Activated CD8-positive, alpha-beta T cell treated with anti-CD3 and anti-CD28 coated beads for 36 hours (primary cell): ENCODE measurements at regions not wholly inside any gene's neighbourhood (a gene's known extent, or its start where the extent isn't known, plus 50 kb on each side); places are given as distances from the start of the nearest gene placed in this dataset.
A peak's percentile ranks its signal among the peaks of the same experiment; 100 is the strongest.

ENCODE experiments used
- ATAC-seq: fragments of 200-7000 bp; cut with Tn5 transposase; one replicate; pipeline ENCODE4 v1.10.0; 2021; ENCODE audit warnings: mild to moderate bottlenecking, moderate library complexity
- CTCF ChIA-PET: fragments of 350-600 bp; sonication (Branson Sonifier 250); formaldehyde crosslinking; loops from one replicate; lab custom pipeline; 2021; ENCODE audit warnings: antibody characterized with exemption; lab: Charles Lee
- POLR2A ChIA-PET: fragments of 350-600 bp; sonication (Branson Sonifier 250); formaldehyde crosslinking; loops from one replicate; lab custom pipeline; 2021; ENCODE audit warnings: antibody characterized with exemption; lab: Charles Lee
- DNase-seq: peaks from one replicate; pipeline ENCODE4 v3.0.0-alpha.2; 2020
- H3K27ac Mint-ChIP-seq: one replicate; pipeline ENCODE4 v1.8.0; 2021; ENCODE audit warnings: mild to moderate bottlenecking, mixed read lengths
- H3K27me3 Mint-ChIP-seq: one replicate; pipeline ENCODE4 v1.8.0; 2021; ENCODE audit warnings: mixed read lengths
- H3K36me3 Mint-ChIP-seq: one replicate; pipeline ENCODE4 v1.8.0; 2021; ENCODE audit warnings: low read depth, mixed read lengths
- H3K4me1 Mint-ChIP-seq: one replicate; pipeline ENCODE4 v1.8.0; 2021; ENCODE audit warnings: low read depth, mixed read lengths
- H3K4me3 Mint-ChIP-seq: one replicate; pipeline ENCODE4 v1.8.0; 2021; ENCODE audit warnings: mild to moderate bottlenecking, moderate library complexity, mixed read lengths
- H3K9me3 Mint-ChIP-seq: one replicate; pipeline ENCODE4 v1.8.0; 2021; ENCODE audit warnings: mixed read lengths
- intact Hi-C: fragments of 100-400 bp; cut with micrococcal nuclease; formaldehyde crosslinking; loops from one replicate; pipeline ENCODE4 v1.10.0; 2022
- TF ChIP-seq, protein P1 (sequence below): fragments of 200-600 bp; IDR thresholded peaks from one replicate; pipeline ENCODE4 v1.8.0; 2022; ENCODE audit warnings: antibody characterized with exemption, mild to moderate bottlenecking

DNA sequence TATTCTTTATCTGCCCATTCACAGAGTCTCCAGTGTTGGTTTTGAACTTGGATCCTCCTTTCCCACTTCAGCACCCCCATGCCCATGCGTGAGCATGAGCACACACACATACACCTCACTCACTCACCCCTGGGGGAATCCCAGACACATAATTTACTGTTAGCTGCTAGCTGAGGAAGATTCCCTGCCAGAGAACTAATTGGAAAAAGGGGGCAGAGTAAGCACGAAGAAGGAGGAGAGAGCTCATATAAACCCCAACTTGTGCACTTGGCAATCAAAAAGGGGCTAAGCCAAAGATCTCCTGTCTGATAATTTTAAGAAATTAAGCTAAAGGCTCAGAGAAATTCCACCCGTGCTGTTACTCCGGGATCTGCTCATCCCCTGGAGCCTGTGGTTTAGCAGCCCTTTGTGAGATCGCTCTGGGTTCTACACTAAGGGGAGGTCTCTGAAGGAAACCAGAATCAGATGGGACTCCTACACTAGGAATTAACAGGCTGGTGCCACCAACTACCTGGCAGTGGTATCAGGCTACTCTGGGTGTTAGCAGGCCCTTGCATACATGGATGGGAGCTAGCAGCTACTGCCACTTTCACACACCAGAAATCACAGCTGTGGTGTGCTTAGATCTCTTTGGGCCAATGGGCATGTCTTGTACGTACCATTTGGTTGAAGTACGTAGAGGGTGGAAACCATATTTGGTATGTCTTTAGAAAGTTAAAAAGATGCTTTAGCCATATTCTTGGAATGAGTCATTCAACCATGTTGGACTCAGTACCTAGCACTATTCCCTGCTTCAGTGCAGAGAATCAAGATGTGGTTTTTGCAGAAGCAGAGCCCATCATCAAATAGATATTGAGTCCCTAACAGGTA is 95.6 kb upstream of the SLC14A2 start:
- Mint-ChIP-seq H3K36me3 (no peaks in the 10 kb centered on the region), H3K4me3 (no peak overlapping the region), H3K27me3 (peaks cover 3% of the 10 kb centered on the region), H3K4me1 (no peaks in the 10 kb centered on the region), H3K27ac (no peak overlapping the region), H3K9me3 (no peaks in the 10 kb centered on the region)
- TF ChIP-seq, protein P1, sequence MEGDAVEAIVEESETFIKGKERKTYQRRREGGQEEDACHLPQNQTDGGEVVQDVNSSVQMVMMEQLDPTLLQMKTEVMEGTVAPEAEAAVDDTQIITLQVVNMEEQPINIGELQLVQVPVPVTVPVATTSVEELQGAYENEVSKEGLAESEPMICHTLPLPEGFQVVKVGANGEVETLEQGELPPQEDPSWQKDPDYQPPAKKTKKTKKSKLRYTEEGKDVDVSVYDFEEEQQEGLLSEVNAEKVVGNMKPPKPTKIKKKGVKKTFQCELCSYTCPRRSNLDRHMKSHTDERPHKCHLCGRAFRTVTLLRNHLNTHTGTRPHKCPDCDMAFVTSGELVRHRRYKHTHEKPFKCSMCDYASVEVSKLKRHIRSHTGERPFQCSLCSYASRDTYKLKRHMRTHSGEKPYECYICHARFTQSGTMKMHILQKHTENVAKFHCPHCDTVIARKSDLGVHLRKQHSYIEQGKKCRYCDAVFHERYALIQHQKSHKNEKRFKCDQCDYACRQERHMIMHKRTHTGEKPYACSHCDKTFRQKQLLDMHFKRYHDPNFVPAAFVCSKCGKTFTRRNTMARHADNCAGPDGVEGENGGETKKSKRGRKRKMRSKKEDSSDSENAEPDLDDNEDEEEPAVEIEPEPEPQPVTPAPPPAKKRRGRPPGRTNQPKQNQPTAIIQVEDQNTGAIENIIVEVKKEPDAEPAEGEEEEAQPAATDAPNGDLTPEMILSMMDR: no peak
- CTCF ChIA-PET: no interaction called here
- ATAC-seq (no peak), DNase-seq (no peak)
- intact Hi-C loops: no loop called here
- POLR2A ChIA-PET: no interaction called here

DNA sequence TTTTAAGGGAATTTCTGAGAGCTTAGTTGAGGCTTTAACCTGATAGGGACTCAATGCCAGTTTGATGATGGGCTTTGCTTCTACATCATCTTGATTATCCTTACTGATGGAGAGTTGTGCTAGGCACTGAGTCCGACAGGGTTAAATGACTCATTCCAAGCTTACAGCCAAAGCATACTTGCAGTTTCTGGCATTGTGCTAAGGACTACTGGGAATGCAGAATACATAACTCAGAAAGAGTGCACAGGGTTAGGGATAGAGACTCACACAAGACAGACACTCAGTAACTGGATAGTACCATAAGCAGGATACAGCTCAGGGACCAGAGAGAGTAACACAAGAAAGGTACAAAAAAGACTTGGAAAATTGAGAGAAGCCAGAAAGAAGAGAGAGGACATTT is 94.1 kb upstream of the SLC14A2 start:
- TF ChIP-seq, protein P1: no peak
- DNase-seq (no peak), ATAC-seq (no peak)
- CTCF ChIA-PET: no interaction called here
- peaks cover 3% of the 10 kb centered on the region for H3K27me3 Mint-ChIP-seq
- intact Hi-C loops: no loop called here
- H3K4me1 Mint-ChIP-seq: no peaks in the 10 kb centered on the region
- POLR2A ChIA-PET: no interaction called here
- H3K36me3 Mint-ChIP-seq: no peaks in the 10 kb centered on the region
- no peak overlapping the region for H3K27ac Mint-ChIP-seq
- no peak overlapping the region for H3K4me3 Mint-ChIP-seq
- H3K9me3 Mint-ChIP-seq: no peaks in the 10 kb centered on the region

DNA sequence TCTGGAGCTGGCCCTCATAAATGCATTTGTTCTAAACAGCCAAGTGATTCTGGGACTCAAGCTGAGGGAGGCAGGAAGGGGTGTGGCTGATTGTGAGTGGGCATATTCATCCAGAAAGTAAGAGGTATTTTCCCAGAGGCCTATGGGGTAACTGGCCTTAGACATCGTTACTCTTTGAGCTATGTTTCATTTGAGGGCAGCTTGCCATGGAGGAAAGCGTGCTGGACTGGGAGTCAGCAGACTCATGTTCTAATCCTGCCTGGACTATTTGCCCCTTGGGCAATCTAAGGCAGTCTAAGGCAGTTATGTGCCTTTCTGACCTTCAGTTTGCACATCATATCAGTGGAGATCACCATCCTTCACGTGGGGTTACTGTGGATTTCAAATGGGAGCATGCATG is 93.5 kb upstream of the SLC14A2 start:
- intact Hi-C loops: no loop called here
- no peaks in the 10 kb centered on the region for H3K9me3 Mint-ChIP-seq
- CTCF ChIA-PET: interaction anchor here (0.7 kb wide), 1 partner anchor 81 kb away, joined by 3 read pairs; no protein-coding TSS in a partner anchor
- POLR2A ChIA-PET: no interaction called here
- H3K27ac Mint-ChIP-seq: no peak overlapping the region
- H3K4me3 Mint-ChIP-seq: no peak overlapping the region
- peaks cover 3% of the 10 kb centered on the region for H3K27me3 Mint-ChIP-seq
- DNase-seq (peak; percentile 12), ATAC-seq (no peak)
- no peaks in the 10 kb centered on the region for H3K36me3 Mint-ChIP-seq
- TF ChIP-seq, protein P1: no peak
- no peaks in the 10 kb centered on the region for H3K4me1 Mint-ChIP-seq

DNA sequence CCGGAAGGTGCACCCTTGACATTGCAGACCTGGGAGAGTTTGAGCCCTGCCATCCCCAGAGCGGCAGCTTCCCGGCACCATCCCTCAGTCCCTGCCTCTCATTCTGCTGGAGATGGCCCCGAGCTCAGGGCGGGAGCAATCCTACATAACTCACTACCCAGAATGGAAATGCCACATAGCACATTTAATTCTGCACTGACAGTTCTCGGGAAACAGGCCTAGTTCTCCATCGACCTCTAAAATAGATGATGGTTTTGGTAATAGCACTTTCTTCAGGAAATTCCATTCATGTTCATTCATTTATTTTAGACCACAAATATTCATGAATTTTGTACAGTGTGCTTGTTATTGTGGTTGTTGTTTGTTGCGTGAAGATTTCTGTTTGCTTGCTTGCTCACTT is 92.9 kb upstream of the SLC14A2 start:
- no peaks in the 10 kb centered on the region for H3K9me3 Mint-ChIP-seq
- TF ChIP-seq, protein P1: no peak

DNA sequence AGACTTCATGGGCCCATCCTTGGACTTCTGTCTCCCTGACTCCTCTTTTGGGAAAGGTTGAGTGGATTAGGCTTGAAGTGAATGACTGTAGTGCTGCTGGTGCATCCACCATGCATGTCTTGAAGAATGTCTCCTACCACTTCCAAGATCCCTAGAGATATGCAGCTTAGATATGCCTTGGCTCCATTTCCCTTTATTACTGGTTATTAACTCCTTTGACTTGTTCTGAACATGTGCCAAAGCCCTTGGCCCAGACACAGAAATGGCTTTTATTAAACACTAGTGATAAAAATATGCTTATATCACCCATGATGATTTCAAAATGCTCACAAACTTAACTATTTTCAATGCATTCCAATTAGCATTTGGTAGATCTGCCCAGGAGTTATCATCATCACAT is 90.0 kb upstream of the SLC14A2 start:
- Mint-ChIP-seq H3K4me3 (no peak overlapping the region), H3K27ac (no peak overlapping the region), H3K27me3 (peaks cover 3% of the 10 kb centered on the region), H3K4me1 (no peaks in the 10 kb centered on the region), H3K9me3 (no peaks in the 10 kb centered on the region), H3K36me3 (no peaks in the 10 kb centered on the region)
- ATAC-seq (no peak), DNase-seq (no peak)
- intact Hi-C loops: no loop called here
- TF ChIP-seq, protein P1: no peak
- CTCF ChIA-PET: no interaction called here
- POLR2A ChIA-PET: no interaction called here

More for the DNA sequence above, 92.9 kb upstream of the SLC14A2 start:
- ChIA-PET POLR2A (no interaction called here), CTCF (interaction anchor here (0.7 kb wide), 1 partner anchor 82 kb away, joined by 3 read pairs; no protein-coding TSS in a partner anchor)
- Mint-ChIP-seq H3K27me3 (peaks cover 3% of the 10 kb centered on the region), H3K27ac (no peak overlapping the region), H3K4me3 (no peak overlapping the region), H3K4me1 (no peaks in the 10 kb centered on the region), H3K36me3 (no peaks in the 10 kb centered on the region)
- intact Hi-C loops: no loop called here
- no peak for ATAC-seq
- no peak for DNase-seq
